ENCODE measurements at regions not wholly inside any gene's neighbourhood (a gene's known extent, or its start where the extent isn't known, plus 50 kb on each side); places are given as distances from the start of the nearest gene placed in this dataset.

- no peak overlapping the region for H3K4me2 ChIP-seq
- no peaks in the 10 kb centered on the region for H3K27me3 ChIP-seq
- H3K36me3 ChIP-seq, result no peaks in the 10 kb centered on the region
- no peak overlapping the region for H3K27ac ChIP-seq
- no peak overlapping the region for H3K4me3 ChIP-seq
- peaks cover 19% of the 10 kb centered on the region for H3K4me1 ChIP-seq
- H3K9ac ChIP-seq, result no peak overlapping the region
- no peak for TF ChIP-seq Cebpa-rat (IDR thresholded peaks at IDR 0.05)
- no peaks in the 10 kb centered on the region for H4K20me1 ChIP-seq
- H3K9me3 ChIP-seq, result peaks cover 5% of the 10 kb centered on the region; the same call in 1 of the 2 replicates
Measured at GRCh38 chr10:6643962-6644361, 63.9 kb upstream of the PRKCQ start.

GRCh38 chr10:6642876-6643275 lies 62.8 kb upstream of the PRKCQ start:
- Histone ChIP-seq H3K4me2 (peak overlapping the region; percentile 44), H4K20me1 (no peaks in the 10 kb centered on the region), H3K9ac (no peak overlapping the region), H3K27me3 (no peaks in the 10 kb centered on the region), H3K9me3 (no peaks in the 10 kb centered on the region; the same call in 1 of the 2 replicates), H3K27ac (no peak overlapping the region), H3K36me3 (no peaks in the 10 kb centered on the region), H3K4me1 (peaks cover 21% of the 10 kb centered on the region), H3K4me3 (no peak overlapping the region)
- TF ChIP-seq Cebpa-rat (IDR thresholded peaks at IDR 0.05), result no peak

- Histone ChIP-seq H3K9me3 (no peaks in the 10 kb centered on the region), H3K4me2 (no peak overlapping the region), H3K36me3 (no peaks in the 10 kb centered on the region), H3K4me1 (peaks cover 26% of the 10 kb centered on the region), H3K27me3 (no peaks in the 10 kb centered on the region), H4K20me1 (no peaks in the 10 kb centered on the region), H3K27ac (no peak overlapping the region), H3K4me3 (no peak overlapping the region), H3K9ac (no peak overlapping the region)
- no peak for TF ChIP-seq Cebpa-rat (IDR thresholded peaks at IDR 0.05)
Measured at GRCh38 chr10:6640433-6641040, 60.5 kb upstream of the PRKCQ start.

GRCh38 chr10:6637053-6637452 lies 57.0 kb upstream of the PRKCQ start:
- H3K4me1 ChIP-seq, result peaks cover 13% of the 10 kb centered on the region
- no peaks in the 10 kb centered on the region for H3K36me3 ChIP-seq
- no peaks in the 10 kb centered on the region for H3K27me3 ChIP-seq
- no peaks in the 10 kb centered on the region for H4K20me1 ChIP-seq
- no peaks in the 10 kb centered on the region for H3K9me3 ChIP-seq
- no peak overlapping the region for H3K9ac ChIP-seq
- no peak overlapping the region for H3K27ac ChIP-seq
- H3K4me3 ChIP-seq, result no peak overlapping the region
- TF ChIP-seq Cebpa-rat (IDR thresholded peaks at IDR 0.05), result no peak
- no peak overlapping the region for H3K4me2 ChIP-seq

GRCh38 chr10:6635784-6636183 lies 55.7 kb upstream of the PRKCQ start:
- Histone ChIP-seq H4K20me1 (no peaks in the 10 kb centered on the region), H3K27me3 (no peaks in the 10 kb centered on the region), H3K4me2 (no peak overlapping the region), H3K36me3 (no peaks in the 10 kb centered on the region), H3K27ac (no peak overlapping the region), H3K9me3 (no peaks in the 10 kb centered on the region), H3K4me1 (peaks cover 13% of the 10 kb centered on the region), H3K4me3 (no peak overlapping the region), H3K9ac (no peak overlapping the region)
- TF ChIP-seq Cebpa-rat (IDR thresholded peaks at IDR 0.05), result no peak

Measured in BLaER1 (cell line).